CD14-positive monocyte (primary cell): ENCODE measurements at regions not wholly inside any gene's neighbourhood (a gene's known extent, or its start where the extent isn't known, plus 50 kb on each side); places are given as distances from the start of the nearest gene placed in this dataset.

Experiments
- DNase-seq, 3 donors: peaks; one replicate each; pipeline ENCODE4 v3.0.0-alpha.2; 2011 to 2022
- H2AFZ ChIP-seq: 2 replicates; pipeline ENCODE4 v1.6.0; 2012; ENCODE audit warnings: mild to moderate bottlenecking, low read depth, low read length, inconsistent platforms; ENCODE audit not compliant: insufficient read depth, poor library complexity, severe bottlenecking
- H3K27ac ChIP-seq, 2 donors: 1 replicate in 1 of 2; 2 replicates in 1 of 2; pipeline ENCODE4 v1.5.1; 2012 to 2013; ENCODE audit warnings: low read length in 2 of 2, control low read depth in 1 of 2, inconsistent platforms in 1 of 2, low read depth in 1 of 2, mild to moderate bottlenecking in 1 of 2
- H3K27me3 ChIP-seq, 2 donors: one replicate each; pipeline versions ENCODE4 v1.6.0 to v1.6.1; 2011 to 2013; ENCODE audit warnings: low read length in 2 of 2; ENCODE audit not compliant: control insufficient read depth in 2 of 2, insufficient read depth in 2 of 2
- H3K36me3 ChIP-seq, 2 donors: replicated peaks in 1 of 2; 1 replicate in 1 of 2; 2 replicates in 1 of 2; pipeline versions ENCODE4 v1.5.1 to v1.6.1; 2012 to 2013; ENCODE audit warnings: low read length in 2 of 2, control low read depth in 1 of 2, inconsistent platforms in 1 of 2, mild to moderate bottlenecking in 1 of 2; ENCODE audit not compliant: insufficient read depth in 2 of 2, control insufficient read depth in 1 of 2
- H3K4me1 ChIP-seq, 2 donors: 1 replicate in 1 of 2; 2 replicates in 1 of 2; pipeline versions ENCODE4 v1.5.1 to v1.6.1; 2012 to 2013; ENCODE audit warnings: low read length in 2 of 2, control low read depth in 1 of 2, inconsistent platforms in 1 of 2, mild to moderate bottlenecking in 1 of 2, moderate library complexity in 1 of 2; ENCODE audit not compliant: insufficient read depth in 2 of 2, control insufficient read depth in 1 of 2
- H3K4me2 ChIP-seq: replicated peaks from 2 replicates; pipeline ENCODE3; 2012; ENCODE audit warnings: low read length, moderate library complexity, mild to moderate bottlenecking; ENCODE audit not compliant: poor library complexity, severe bottlenecking; ENCODE audit errors: extremely low read depth
- H3K4me3 ChIP-seq, 3 experiments: fragments of 200-600 bp in 1 of 3; sonication (generic) in 1 of 3; replicated peaks in 1 of 3; 1 replicate in 2 of 3; 2 replicates in 1 of 3; pipeline ENCODE4 v1.5.1; 2011 to 2013; ENCODE audit warnings: low read length in 3 of 3, mild to moderate bottlenecking in 3 of 3, control low read depth in 2 of 3, low read depth in 2 of 3, inconsistent platforms in 1 of 3, moderate library complexity in 1 of 3
- H3K79me2 ChIP-seq: 2 replicates; pipeline ENCODE4 v1.6.0; 2012; ENCODE audit warnings: mild to moderate bottlenecking, control low read depth, inconsistent platforms, low read length, moderate library complexity; ENCODE audit not compliant: insufficient read depth
- H3K9ac ChIP-seq: 2 replicates; pipeline ENCODE4 v1.6.0; 2017; ENCODE audit warnings: low read length, mild to moderate bottlenecking; ENCODE audit not compliant: insufficient read depth, poor library complexity, severe bottlenecking
- H3K9me3 ChIP-seq, 2 donors: replicated peaks in 1 of 2; 1 replicate in 1 of 2; 2 replicates in 1 of 2; pipeline versions ENCODE4 v1.5.1 to v1.6.1; 2012 to 2013; ENCODE audit warnings: low read length in 2 of 2, control low read depth in 1 of 2; ENCODE audit not compliant: control insufficient read depth in 1 of 2, insufficient read depth in 1 of 2
- H4K20me1 ChIP-seq: 2 replicates; pipeline ENCODE4 v1.6.0; 2012; ENCODE audit warnings: mild to moderate bottlenecking, low read length, control low read depth, moderate library complexity; ENCODE audit not compliant: insufficient read depth
- H3K27ac Mint-ChIP-seq, 7 donors: one replicate each; pipeline ENCODE4 v1.8.0; 2020; ENCODE audit warnings: mild to moderate bottlenecking in 7 of 7, mixed read lengths in 7 of 7, moderate library complexity in 6 of 7, inconsistent platforms in 2 of 7
- H3K27me3 Mint-ChIP-seq, 3 donors: one replicate each; pipeline ENCODE4 v1.8.0; 2021 to 2022; ENCODE audit warnings: low read depth in 3 of 3, mild to moderate bottlenecking in 3 of 3, mixed read lengths in 3 of 3, moderate library complexity in 3 of 3, inconsistent platforms in 1 of 3
- H3K36me3 Mint-ChIP-seq, 2 donors: one replicate each; pipeline ENCODE4 v1.8.0; 2020; ENCODE audit warnings: mixed read lengths in 2 of 2, inconsistent platforms in 1 of 2, mild to moderate bottlenecking in 1 of 2
- H3K4me1 Mint-ChIP-seq: one replicate; pipeline ENCODE4 v1.8.0; 2020; ENCODE audit warnings: mild to moderate bottlenecking, mixed read lengths
- H3K4me3 Mint-ChIP-seq, 2 donors: one replicate each; pipeline ENCODE4 v1.8.0; 2020; ENCODE audit warnings: mild to moderate bottlenecking in 2 of 2, mixed read lengths in 2 of 2, moderate library complexity in 1 of 2
- H3K9me3 Mint-ChIP-seq, 7 donors: one replicate each; pipeline ENCODE4 v1.8.0; 2020 to 2022; ENCODE audit warnings: mixed read lengths in 7 of 7, mild to moderate bottlenecking in 6 of 7, moderate library complexity in 6 of 7, inconsistent platforms in 2 of 7
- WGBS: methylation state at CpG from one replicate; pipeline ENCODE4 v1.1.5; 2013; ENCODE audit warnings: missing lambda C conversion rate; ENCODE audit not compliant: insufficient coverage; 5-methylcytosine and 5-hydroxymethylcytosine counted together
- intact Hi-C, 2 donors: fragments of 100-400 bp; cut with micrococcal nuclease; formaldehyde crosslinking; loops; one replicate each; pipeline versions ENCODE4 v1.15.0 to v1.15.1; 2023
- TF ChIP-seq, protein P1 (sequence below): fragments of 200-600 bp; IDR thresholded peaks from one replicate; pipeline ENCODE4 v1.8.0; 2022; ENCODE audit warnings: antibody characterized with exemption, mild to moderate bottlenecking

DNA sequence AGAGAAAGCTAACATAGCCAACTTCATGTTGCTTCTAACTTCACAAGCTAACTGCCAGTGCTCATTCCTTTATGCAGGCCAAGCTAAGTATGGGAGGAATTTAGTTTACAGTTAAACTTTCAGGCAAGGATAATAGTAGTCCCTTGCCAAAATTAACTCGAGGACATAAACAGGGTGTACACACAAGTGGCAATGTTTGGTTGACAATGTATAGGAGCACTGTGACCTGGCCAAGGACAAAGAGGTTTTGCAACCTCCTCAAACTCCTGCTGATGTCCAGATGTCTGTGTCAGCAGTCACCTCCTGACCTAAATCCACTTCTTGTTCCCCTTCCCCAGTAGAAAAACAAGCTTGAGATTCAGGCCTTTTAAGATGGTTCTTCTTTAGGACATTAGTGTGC is 494.6 kb upstream of the KLF6 start:
- H3K9me3 Mint-ChIP-seq: peaks cover 0 to 1% (median 0%) of the 10 kb centered on the region in 7 donors
- no CpG with 5 or more reads among the region's 1 CpG for WGBS

DNA sequence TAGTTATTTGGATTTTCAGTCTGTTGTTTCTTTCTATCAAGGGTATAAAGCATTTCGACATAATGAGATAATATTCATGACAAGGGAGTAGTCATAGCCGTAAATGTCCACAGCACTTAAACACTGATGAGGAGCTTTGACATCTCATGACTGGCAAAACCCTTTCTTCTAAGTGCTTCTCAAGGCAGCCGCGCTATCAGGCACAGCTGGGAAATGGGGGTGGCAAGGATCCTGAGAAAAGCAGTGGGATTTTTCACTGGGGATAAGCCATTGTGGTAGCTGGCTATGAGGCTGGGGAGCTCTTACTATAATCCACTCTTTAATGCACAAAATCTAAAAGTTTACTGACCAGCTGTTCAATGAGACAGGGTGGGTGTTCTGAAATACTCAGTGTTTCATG is 493.2 kb upstream of the KLF6 start:
- H3K4me3 ChIP-seq: no peak overlapping the region
- no peak overlapping the region for H3K4me2 ChIP-seq
- Mint-ChIP-seq H3K27me3 (peaks cover 0 to 2% (median 0%) of the 10 kb centered on the region in 3 donors), H3K9me3 (peaks cover 0 to 1% (median 0%) of the 10 kb centered on the region in 7 donors), H3K4me3 (no peak overlapping the region), H3K4me1 (peaks cover 5% of the 10 kb centered on the region), H3K27ac (peak overlapping the region in 1 of 7 donors; percentile 55), H3K36me3 (no peaks in the 10 kb centered on the region)
- 100% methylated on average over 1 of the region's 4 CpGs for WGBS
- H3K27me3 ChIP-seq: no peaks in the 10 kb centered on the region
- H3K9me3 ChIP-seq: no peaks in the 10 kb centered on the region
- no peaks in the 10 kb centered on the region for H3K36me3 ChIP-seq
- no peaks in the 10 kb centered on the region for H4K20me1 ChIP-seq
- no peaks in the 10 kb centered on the region for H3K79me2 ChIP-seq
- no peak overlapping the region for H2AFZ ChIP-seq
- no peak overlapping the region for H3K27ac ChIP-seq
- intact Hi-C loops: no loop called here
- DNase-seq: no peak
- no peak overlapping the region for H3K9ac ChIP-seq
- no peaks in the 10 kb centered on the region for H3K4me1 ChIP-seq
- TF ChIP-seq, protein P1, sequence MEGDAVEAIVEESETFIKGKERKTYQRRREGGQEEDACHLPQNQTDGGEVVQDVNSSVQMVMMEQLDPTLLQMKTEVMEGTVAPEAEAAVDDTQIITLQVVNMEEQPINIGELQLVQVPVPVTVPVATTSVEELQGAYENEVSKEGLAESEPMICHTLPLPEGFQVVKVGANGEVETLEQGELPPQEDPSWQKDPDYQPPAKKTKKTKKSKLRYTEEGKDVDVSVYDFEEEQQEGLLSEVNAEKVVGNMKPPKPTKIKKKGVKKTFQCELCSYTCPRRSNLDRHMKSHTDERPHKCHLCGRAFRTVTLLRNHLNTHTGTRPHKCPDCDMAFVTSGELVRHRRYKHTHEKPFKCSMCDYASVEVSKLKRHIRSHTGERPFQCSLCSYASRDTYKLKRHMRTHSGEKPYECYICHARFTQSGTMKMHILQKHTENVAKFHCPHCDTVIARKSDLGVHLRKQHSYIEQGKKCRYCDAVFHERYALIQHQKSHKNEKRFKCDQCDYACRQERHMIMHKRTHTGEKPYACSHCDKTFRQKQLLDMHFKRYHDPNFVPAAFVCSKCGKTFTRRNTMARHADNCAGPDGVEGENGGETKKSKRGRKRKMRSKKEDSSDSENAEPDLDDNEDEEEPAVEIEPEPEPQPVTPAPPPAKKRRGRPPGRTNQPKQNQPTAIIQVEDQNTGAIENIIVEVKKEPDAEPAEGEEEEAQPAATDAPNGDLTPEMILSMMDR: no peak

More for the DNA sequence above, 494.6 kb upstream of the KLF6 start:
- Histone ChIP-seq H3K4me1 (no peaks in the 10 kb centered on the region), H4K20me1 (no peaks in the 10 kb centered on the region), H3K4me2 (no peak overlapping the region), H3K36me3 (no peaks in the 10 kb centered on the region), H3K9me3 (no peaks in the 10 kb centered on the region), H3K79me2 (no peaks in the 10 kb centered on the region), H3K27ac (no peak overlapping the region), H2AFZ (no peak overlapping the region), H3K9ac (no peak overlapping the region), H3K27me3 (no peaks in the 10 kb centered on the region), H3K4me3 (no peak overlapping the region)
- H3K4me3 Mint-ChIP-seq: no peak overlapping the region
- intact Hi-C loops: no loop called here
- DNase-seq: no peak
- peaks cover 0 to 2% (median 0%) of the 10 kb centered on the region in 3 donors for H3K27me3 Mint-ChIP-seq
- TF ChIP-seq, protein P1: no peak
- H3K4me1 Mint-ChIP-seq: peaks cover 5% of the 10 kb centered on the region
- H3K27ac Mint-ChIP-seq: no peak overlapping the region
- no peaks in the 10 kb centered on the region for H3K36me3 Mint-ChIP-seq
